CD4-positive, alpha-beta T cell treated with Interleukin-15 for 1 hour (primary cell): ENCODE measurements at regions not wholly inside any gene's neighbourhood (a gene's known extent, or its start where the extent isn't known, plus 50 kb on each side); places are given as distances from the start of the nearest gene placed in this dataset.
"Not testable (repeated sequence)": the region's sequence is repeated elsewhere in the genome, so short reads cannot be mapped to it uniquely, and the experiment has no call there.

ENCODE experiments used
- DNase-seq: peaks from one replicate; pipeline ENCODE4 v3.0.0-alpha.2; 2020

- DNase-seq: no peak
Observed at GRCh38 chr3:105284876-105285275, 81.8 kb upstream of the ALCAM start.

GRCh38 chr3:105285653-105286241 is 81.0 kb upstream of the ALCAM start:
- DNase-seq: no peak

- DNase-seq: no peak
Observed at GRCh38 chr3:105293441-105293840, 73.3 kb upstream of the ALCAM start.

GRCh38 chr3:105296182-105296822 is 70.4 kb upstream of the ALCAM start:
- not testable (repeated sequence) for DNase-seq

- DNase-seq: no peak
Observed at GRCh38 chr3:105304487-105304886, 62.2 kb upstream of the ALCAM start.

GRCh38 chr3:105315144-105315543 is 51.6 kb upstream of the ALCAM start:
- DNase-seq: no peak

- DNase-seq: no peak
Observed at GRCh38 chr3:105315815-105316214, 50.9 kb upstream of the ALCAM start.

- DNase-seq: no peak
Observed at GRCh38 chr3:105316331-105316730, 50.4 kb upstream of the ALCAM start.
